Body of pancreas (tissue), 4 donors: ENCODE measurements at regions not wholly inside any gene's neighbourhood (a gene's known extent, or its start where the extent isn't known, plus 50 kb on each side); places are given as distances from the start of the nearest gene placed in this dataset.

Source experiments
- CTCF ChIP-seq, 7 experiments: fragments of 450-650 bp in 4 of 7; fragments of 200-600 bp in 3 of 7; sonication (generic) in 3 of 7; IDR thresholded peaks; one replicate each; pipeline ENCODE4 v1.5.1; 2016 to 2019; ENCODE audit warnings: antibody characterized with exemption in 7 of 7
- POLR2A ChIP-seq, 3 donors: fragments of 450-650 bp; IDR thresholded peaks; one replicate each; pipeline ENCODE4 v1.6.1; 2016; ENCODE audit warnings: antibody characterized with exemption in 3 of 3, mild to moderate bottlenecking in 2 of 3

- TF ChIP-seq CTCF (IDR thresholded peaks at IDR 0.05) (no peak), POLR2A (IDR thresholded peaks at IDR 0.05) (no peak)
Measured at GRCh38 chr9:126173401-126173800, 153.2 kb upstream of the MVB12B start.
